IMR-90 (cell line): ENCODE measurements at regions not wholly inside any gene's neighbourhood (a gene's known extent, or its start where the extent isn't known, plus 50 kb on each side); places are given as distances from the start of the nearest gene placed in this dataset.

ENCODE experiments used
- MAFK ChIP-seq: IDR thresholded peaks from 2 replicates; pipeline ENCODE4 v1.6.1; 2012; ENCODE audit warnings: low read depth, low read length, improper control_type of control experiment
- MAZ ChIP-seq: IDR thresholded peaks from 2 replicates; pipeline ENCODE4 v1.6.1; 2012; ENCODE audit warnings: low read depth, mild to moderate bottlenecking, low read length, improper control_type of control experiment, moderate library complexity, borderline replicate concordance
- POLR2A ChIP-seq: IDR thresholded peaks from 2 replicates; pipeline ENCODE4 v1.6.1; 2012; ENCODE audit warnings: mild to moderate bottlenecking, low read depth, low read length
- RAD21 ChIP-seq: IDR thresholded peaks from 2 replicates; pipeline ENCODE4 v1.6.1; 2012; ENCODE audit warnings: low read length, improper control_type of control experiment
- RFX5 ChIP-seq: IDR thresholded peaks from 2 replicates; pipeline ENCODE4 v1.8.0; 2012; ENCODE audit warnings: low read depth, mild to moderate bottlenecking, low read length, moderate library complexity
- USF2 ChIP-seq: fragments of 150-350 bp; IDR thresholded peaks from 2 replicates; pipeline ENCODE4 v1.6.1; 2017; ENCODE audit warnings: mild to moderate bottlenecking, antibody characterized with exemption, low read length, low read depth
- TF ChIP-seq, protein P1 (sequence below): conservative IDR thresholded peaks from 2 replicates; pipeline ENCODE4 v1.5.1; 2012; ENCODE audit warnings: mild to moderate bottlenecking, low read depth, low read length, improper control_type of control experiment

GRCh38 chr15:88337993-88338392, 81.5 kb upstream of the NTRK3 start:
- TF ChIP-seq RFX5: no peak
- TF ChIP-seq, protein P1, sequence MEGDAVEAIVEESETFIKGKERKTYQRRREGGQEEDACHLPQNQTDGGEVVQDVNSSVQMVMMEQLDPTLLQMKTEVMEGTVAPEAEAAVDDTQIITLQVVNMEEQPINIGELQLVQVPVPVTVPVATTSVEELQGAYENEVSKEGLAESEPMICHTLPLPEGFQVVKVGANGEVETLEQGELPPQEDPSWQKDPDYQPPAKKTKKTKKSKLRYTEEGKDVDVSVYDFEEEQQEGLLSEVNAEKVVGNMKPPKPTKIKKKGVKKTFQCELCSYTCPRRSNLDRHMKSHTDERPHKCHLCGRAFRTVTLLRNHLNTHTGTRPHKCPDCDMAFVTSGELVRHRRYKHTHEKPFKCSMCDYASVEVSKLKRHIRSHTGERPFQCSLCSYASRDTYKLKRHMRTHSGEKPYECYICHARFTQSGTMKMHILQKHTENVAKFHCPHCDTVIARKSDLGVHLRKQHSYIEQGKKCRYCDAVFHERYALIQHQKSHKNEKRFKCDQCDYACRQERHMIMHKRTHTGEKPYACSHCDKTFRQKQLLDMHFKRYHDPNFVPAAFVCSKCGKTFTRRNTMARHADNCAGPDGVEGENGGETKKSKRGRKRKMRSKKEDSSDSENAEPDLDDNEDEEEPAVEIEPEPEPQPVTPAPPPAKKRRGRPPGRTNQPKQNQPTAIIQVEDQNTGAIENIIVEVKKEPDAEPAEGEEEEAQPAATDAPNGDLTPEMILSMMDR: no peak
- no peak for TF ChIP-seq MAFK
- no peak for TF ChIP-seq USF2
- TF ChIP-seq POLR2A: no peak
- no peak for TF ChIP-seq RAD21
- TF ChIP-seq MAZ: no peak
